H1 (cell line): ENCODE measurements at regions not wholly inside any gene's neighbourhood (a gene's known extent, or its start where the extent isn't known, plus 50 kb on each side); places are given as distances from the start of the nearest gene placed in this dataset.
A peak's percentile ranks its signal among the peaks of the same experiment; 100 is the strongest.

Source experiments
- CTCF ChIA-PET: fragments of 300-600 bp; sonication (Branson Sonifier 250); formaldehyde crosslinking; loops from one replicate; lab custom pipeline; 2021; ENCODE audit not compliant: partially characterized antibody; lab: Charles Lee
- POLR2A ChIA-PET: fragments of 300-600 bp; sonication (Branson Sonifier 250); formaldehyde crosslinking; loops from one replicate; lab custom pipeline; 2021; ENCODE audit warnings: inconsistent platforms; ENCODE audit not compliant: partially characterized antibody; lab: Charles Lee
- DNase-seq, 2 experiments: peaks; one replicate each; pipeline versions ENCODE4 v3.0.0 to v3.0.0-alpha.2; 2010 to 2022; ENCODE audit warnings: low spot score in 2 of 2, low read depth in 1 of 2, mixed read lengths in 1 of 2
- FAIRE-seq: peaks from 2 replicates; lab custom pipeline; 2011; peaks lifted over from hg19 to GRCh38; lab: Jason Lieb, UNC
- H2AFZ ChIP-seq: 2 replicates; pipeline ENCODE4 v1.8.1; 2012; ENCODE audit warnings: low read length, inconsistent platforms
- H2AK5ac ChIP-seq: 2 replicates; pipeline ENCODE4 v1.6.1; 2013; ENCODE audit warnings: low read depth, low read length
- H2BK120ac ChIP-seq: replicated peaks from 2 replicates; pipeline ENCODE3; 2013; ENCODE audit warnings: low read depth, low read length, inconsistent platforms
- H2BK12ac ChIP-seq: 2 replicates; pipeline ENCODE4 v1.6.1; 2013; ENCODE audit warnings: low read depth, low read length
- H2BK15ac ChIP-seq: 2 replicates; pipeline ENCODE4 v1.6.1; 2013; ENCODE audit warnings: low read length
- H2BK20ac ChIP-seq: 2 replicates; pipeline ENCODE4 v1.6.1; 2013; ENCODE audit warnings: low read length
- H2BK5ac ChIP-seq: 2 replicates; pipeline ENCODE4 v1.6.1; 2013; ENCODE audit warnings: low read depth, low read length
- H3K14ac ChIP-seq: 2 replicates; pipeline ENCODE4 v1.6.1; 2013; ENCODE audit warnings: inconsistent platforms; ENCODE audit not compliant: insufficient read length
- H3K18ac ChIP-seq: 2 replicates; pipeline ENCODE4 v1.6.1; 2013; ENCODE audit warnings: low read length; ENCODE audit errors: extremely low read depth
- H3K23ac ChIP-seq: 2 replicates; pipeline ENCODE4 v1.6.1; 2013; ENCODE audit warnings: inconsistent platforms; ENCODE audit not compliant: insufficient read length
- H3K23me2 ChIP-seq: 2 replicates; pipeline ENCODE4 v1.6.1; 2013; ENCODE audit warnings: low read depth, low read length
- H3K27ac ChIP-seq: 2 replicates; pipeline ENCODE4 v1.6.1; 2011; ENCODE audit warnings: low read depth, low read length, inconsistent platforms
- H3K27me3 ChIP-seq, 4 experiments: replicated peaks in 1 of 4; 1 replicate in 1 of 4; 2 replicates in 3 of 4; pipeline versions ENCODE4 v1.6.1 to v1.8.1; 2011 to 2013; ENCODE audit warnings: low read length in 3 of 4, mild to moderate bottlenecking in 3 of 4, inconsistent platforms in 2 of 4, mixed read lengths in 2 of 4, moderate library complexity in 1 of 4; ENCODE audit not compliant: control insufficient read depth in 3 of 4, insufficient read depth in 3 of 4; ENCODE audit errors: extremely low read depth in 1 of 4
- H3K36me3 ChIP-seq, 4 experiments: 2 replicates each; pipeline versions ENCODE4 v1.6.1 to v1.8.1; 2011 to 2013; ENCODE audit warnings: mild to moderate bottlenecking in 4 of 4, low read length in 3 of 4, moderate library complexity in 2 of 4, control low read depth in 1 of 4, inconsistent platforms in 1 of 4; ENCODE audit not compliant: insufficient read depth in 4 of 4, control insufficient read depth in 2 of 4
- H3K4ac ChIP-seq: replicated peaks from 2 replicates; pipeline ENCODE3; 2013; ENCODE audit warnings: low read length, low read depth, mixed read lengths, inconsistent platforms; ENCODE audit not compliant: insufficient read length
- H3K4me1 ChIP-seq, 4 experiments: replicated peaks in 1 of 4; 1 replicate in 1 of 4; 2 replicates in 3 of 4; pipeline versions ENCODE4 v1.6.1 to v1.8.1; 2011 to 2013; ENCODE audit warnings: low read length in 3 of 4, inconsistent platforms in 2 of 4, mixed read lengths in 1 of 4; ENCODE audit not compliant: insufficient read depth in 4 of 4, control insufficient read depth in 3 of 4
- H3K4me2 ChIP-seq, 2 experiments: 2 replicates each; pipeline versions ENCODE4 v1.6.1 to v1.8.1; 2011 to 2013; ENCODE audit warnings: low read depth in 2 of 2, low read length in 2 of 2, control low read depth in 1 of 2, inconsistent platforms in 1 of 2, mild to moderate bottlenecking in 1 of 2; ENCODE audit not compliant: insufficient read depth in 1 of 2
- H3K4me3 ChIP-seq, 4 experiments: fragments of 200-600, 300-600 bp in 1 of 4; sonication (generic), shearing (Covaris generic), sonication (Bioruptor Twin) in 1 of 4; 2 replicates each; pipeline versions ENCODE4 v1.5.1 to v1.8.1; 2011 to 2016; ENCODE audit warnings: low read length in 4 of 4, low read depth in 3 of 4, control low read depth in 2 of 4, inconsistent platforms in 2 of 4, mild to moderate bottlenecking in 2 of 4, mixed read lengths in 1 of 4, moderate library complexity in 1 of 4; ENCODE audit not compliant: insufficient read depth in 2 of 4; ENCODE audit errors: extremely low read depth in 1 of 4
- H3K56ac ChIP-seq: replicated peaks from 2 replicates; pipeline ENCODE3; 2013; ENCODE audit warnings: low read depth, mild to moderate bottlenecking, mixed read lengths, low read length, inconsistent platforms; ENCODE audit not compliant: insufficient read length
- H3K79me1 ChIP-seq: 2 replicates; pipeline ENCODE4 v1.6.1; 2013; ENCODE audit warnings: low read depth, low read length, control low read depth
- H3K79me2 ChIP-seq, 2 experiments: 2 replicates each; pipeline versions ENCODE4 v1.6.1 to v1.8.1; 2012 to 2013; ENCODE audit warnings: low read length in 2 of 2, mild to moderate bottlenecking in 2 of 2, inconsistent platforms in 1 of 2; ENCODE audit not compliant: insufficient read depth in 2 of 2, control insufficient read depth in 1 of 2
- H3K9ac ChIP-seq, 4 experiments: replicated peaks in 1 of 4; 1 replicate in 1 of 4; 2 replicates in 3 of 4; pipeline versions ENCODE4 v1.6.1 to v1.8.1; 2011 to 2013; ENCODE audit warnings: low read depth in 3 of 4, low read length in 3 of 4, control low read depth in 2 of 4, mild to moderate bottlenecking in 2 of 4, moderate library complexity in 2 of 4, inconsistent platforms in 1 of 4; ENCODE audit errors: extremely low read depth in 1 of 4
- H3K9me3 ChIP-seq, 2 experiments: 2 replicates each; pipeline versions ENCODE4 v1.6.1 to v1.8.1; 2012 to 2013; ENCODE audit warnings: mild to moderate bottlenecking in 2 of 2, moderate library complexity in 2 of 2, control low read depth in 1 of 2, inconsistent platforms in 1 of 2, low read depth in 1 of 2, low read length in 1 of 2, mixed read lengths in 1 of 2; ENCODE audit not compliant: insufficient read depth in 2 of 2
- H4K20me1 ChIP-seq, 2 experiments: replicated peaks in 1 of 2; 2 replicates each; pipeline versions ENCODE3 to v1.8.1; 2011 to 2013; ENCODE audit warnings: inconsistent platforms in 2 of 2, low read length in 2 of 2, mild to moderate bottlenecking in 1 of 2; ENCODE audit not compliant: insufficient read depth in 2 of 2, control insufficient read depth in 1 of 2
- H4K5ac ChIP-seq: 2 replicates; pipeline ENCODE4 v1.6.1; 2013; ENCODE audit warnings: low read length, low read depth, mixed read lengths, inconsistent platforms; ENCODE audit not compliant: insufficient read length
- H4K8ac ChIP-seq: 2 replicates; pipeline ENCODE4 v1.8.0; 2013; ENCODE audit warnings: mild to moderate bottlenecking, moderate library complexity, low read length, inconsistent platforms; ENCODE audit not compliant: insufficient read depth; ENCODE audit errors: extremely low read depth
- H4K91ac ChIP-seq: replicated peaks from 2 replicates; pipeline ENCODE3; 2013; ENCODE audit warnings: low read length, mixed read lengths, inconsistent platforms; ENCODE audit not compliant: insufficient read length
- CBX8 ChIP-seq: fragments of 300-800, 300-1000 bp; sonication (generic); IDR thresholded peaks from 2 replicates; pipeline ENCODE4 v1.7.1; 2016; ENCODE audit warnings: low read depth, low read length, borderline replicate concordance
- CHD2 ChIP-seq: IDR thresholded peaks from 2 replicates; pipeline ENCODE4 v1.6.1; 2012; ENCODE audit warnings: low read length, improper control_type of control experiment
- FOSL1 ChIP-seq: IDR thresholded peaks from 2 replicates; pipeline ENCODE4 v1.6.1; 2011; ENCODE audit warnings: mild to moderate bottlenecking, low read depth, low read length, moderate library complexity; ENCODE audit not compliant: insufficient read depth
- TBP ChIP-seq: IDR thresholded peaks from 2 replicates; pipeline ENCODE4 v1.6.1; 2011; ENCODE audit warnings: low read depth, low read length, improper control_type of control experiment
- YY1 ChIP-seq: IDR thresholded peaks from 2 replicates; pipeline ENCODE4 v1.6.1; 2011; ENCODE audit warnings: low read depth, mild to moderate bottlenecking, low read length
- WGBS, 2 experiments: shearing (Covaris generic) in 1 of 2; methylation state at CpG; one replicate each; pipeline versions ENCODE4 v1.1.6 to v1.1.7; 2013 to 2015; ENCODE audit warnings: low lambda C conversion rate in 2 of 2, mixed read lengths in 2 of 2, inconsistent platforms in 1 of 2, low coverage in 1 of 2, missing lambda C conversion rate in 1 of 2; ENCODE audit not compliant: insufficient replicate concordance in 2 of 2, insufficient coverage in 1 of 2, insufficient read length in 1 of 2; ENCODE audit errors: extremely low coverage in 1 of 2, missing lambda C conversion rate in 1 of 2; 5-methylcytosine and 5-hydroxymethylcytosine counted together
- TF ChIP-seq, protein P1 (sequence below): IDR thresholded peaks from 2 replicates; pipeline ENCODE4 v1.6.1; 2012; ENCODE audit warnings: low read length, inconsistent platforms

DNA sequence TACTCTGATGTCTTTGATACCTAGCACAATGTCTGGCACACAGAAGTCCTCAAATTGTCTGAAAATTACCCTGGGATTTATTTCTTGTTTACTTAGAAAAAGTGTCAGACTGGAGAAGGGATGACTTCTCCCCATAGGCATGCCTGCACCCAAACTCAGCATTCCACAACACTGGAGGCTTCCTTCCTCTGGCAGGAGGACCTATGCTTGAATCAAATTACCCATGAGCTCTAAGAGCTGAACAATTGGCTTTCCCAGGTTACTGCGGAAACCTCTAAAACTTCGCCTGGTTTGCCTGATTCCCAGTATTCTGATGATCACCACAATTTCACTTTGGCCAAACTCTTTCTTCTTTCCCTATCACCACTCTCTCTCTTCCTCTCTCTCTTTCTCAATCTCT, 217.4 kb downstream of the DIPK2A start:
- Histone ChIP-seq H2BK12ac (no peak overlapping the region), H3K79me2 (no peaks in the 10 kb centered on the region), H4K91ac (no peak overlapping the region), H3K9ac (no peak overlapping the region), H2AK5ac (no peak overlapping the region), H3K27me3 (no peaks in the 10 kb centered on the region), H3K4me3 (no peak overlapping the region), H3K14ac (no peak overlapping the region), H3K27ac (no peak overlapping the region), H3K4ac (no peak overlapping the region), H2BK20ac (no peak overlapping the region), H3K79me1 (no peaks in the 10 kb centered on the region), H2BK5ac (no peak overlapping the region), H2BK120ac (no peak overlapping the region), H2AFZ (peak overlapping the region; percentile 87; the same call in 1 of the 2 replicates), H3K9me3 (no peaks in the 10 kb centered on the region), H4K8ac (no peak overlapping the region), H3K4me2 (no peak overlapping the region), H3K36me3 (no peaks in the 10 kb centered on the region), H3K23me2 (no peaks in the 10 kb centered on the region), H3K56ac (no peak overlapping the region), H3K4me1 (no peaks in the 10 kb centered on the region), H4K20me1 (no peaks in the 10 kb centered on the region), H3K23ac (no peak overlapping the region), H4K5ac (no peak overlapping the region), H3K18ac (no peak overlapping the region), H2BK15ac (no peak overlapping the region)
- DNase-seq: no peak
- POLR2A ChIA-PET: no interaction called here
- WGBS, 2 experiments: 77% methylated on average over 2 of the region's 2 CpGs; no CpG with 5 or more reads in 1 of the 2 experiments
- TF ChIP-seq TBP: no peak
- TF ChIP-seq FOSL1: no peak
- TF ChIP-seq, protein P1, sequence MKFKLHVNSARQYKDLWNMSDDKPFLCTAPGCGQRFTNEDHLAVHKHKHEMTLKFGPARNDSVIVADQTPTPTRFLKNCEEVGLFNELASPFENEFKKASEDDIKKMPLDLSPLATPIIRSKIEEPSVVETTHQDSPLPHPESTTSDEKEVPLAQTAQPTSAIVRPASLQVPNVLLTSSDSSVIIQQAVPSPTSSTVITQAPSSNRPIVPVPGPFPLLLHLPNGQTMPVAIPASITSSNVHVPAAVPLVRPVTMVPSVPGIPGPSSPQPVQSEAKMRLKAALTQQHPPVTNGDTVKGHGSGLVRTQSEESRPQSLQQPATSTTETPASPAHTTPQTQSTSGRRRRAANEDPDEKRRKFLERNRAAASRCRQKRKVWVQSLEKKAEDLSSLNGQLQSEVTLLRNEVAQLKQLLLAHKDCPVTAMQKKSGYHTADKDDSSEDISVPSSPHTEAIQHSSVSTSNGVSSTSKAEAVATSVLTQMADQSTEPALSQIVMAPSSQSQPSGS: no peak
- TF ChIP-seq CBX8: no peak
- no peak for TF ChIP-seq CHD2
- TF ChIP-seq YY1: no peak
- FAIRE-seq: no peak
- CTCF ChIA-PET: no interaction called here
